ENCODE measurements at regions not wholly inside any gene's neighbourhood (a gene's known extent, or its start where the extent isn't known, plus 50 kb on each side); places are given as distances from the start of the nearest gene placed in this dataset.

- H3K27me3 Mint-ChIP-seq (ENCODE audit: insufficient read depth) = no peaks in the 10 kb centered on the region
- H3K9me3 Mint-ChIP-seq = peaks cover 46% of the 10 kb centered on the region
- no peaks in the 10 kb centered on the region for H3K4me1 Mint-ChIP-seq (ENCODE audit: low read depth)
- no peak overlapping the region for H3K27ac Mint-ChIP-seq
- DNase-seq = no peak
- no peak overlapping the region for H3K4me3 Mint-ChIP-seq
- no peaks in the 10 kb centered on the region for H3K36me3 Mint-ChIP-seq (ENCODE audit: low read depth)
- TF ChIP-seq CTCF (IDR thresholded peaks at IDR 0.05) = no peak
Observed at GRCh38 chr13:103957939-103958338, 891.7 kb upstream of the SLC10A2 start.

GRCh38 chr13:103953859-103954258 lies 887.6 kb upstream of the SLC10A2 start:
- no peak for DNase-seq
- Mint-ChIP-seq H3K4me1 (ENCODE audit: low read depth) (no peaks in the 10 kb centered on the region), H3K36me3 (ENCODE audit: low read depth) (no peaks in the 10 kb centered on the region), H3K4me3 (no peak overlapping the region), H3K27me3 (ENCODE audit: insufficient read depth) (no peaks in the 10 kb centered on the region), H3K9me3 (peaks cover 32% of the 10 kb centered on the region), H3K27ac (no peak overlapping the region)
- no peak for TF ChIP-seq CTCF (IDR thresholded peaks at IDR 0.05)

GRCh38 chr13:103952183-103952582 lies 886.0 kb upstream of the SLC10A2 start:
- Mint-ChIP-seq H3K4me1 (ENCODE audit: low read depth) (no peaks in the 10 kb centered on the region), H3K27ac (no peak overlapping the region), H3K27me3 (ENCODE audit: insufficient read depth) (no peaks in the 10 kb centered on the region), H3K36me3 (ENCODE audit: low read depth) (no peaks in the 10 kb centered on the region), H3K4me3 (no peak overlapping the region), H3K9me3 (peaks cover 38% of the 10 kb centered on the region)
- TF ChIP-seq CTCF (IDR thresholded peaks at IDR 0.05) = no peak
- no peak for DNase-seq

- H3K27ac Mint-ChIP-seq = no peak overlapping the region
- no peaks in the 10 kb centered on the region for H3K27me3 Mint-ChIP-seq (ENCODE audit: insufficient read depth)
- H3K4me3 Mint-ChIP-seq = no peak overlapping the region
- no peak for DNase-seq
- H3K36me3 Mint-ChIP-seq (ENCODE audit: low read depth) = no peaks in the 10 kb centered on the region
- peaks cover 21% of the 10 kb centered on the region for H3K9me3 Mint-ChIP-seq
- no peaks in the 10 kb centered on the region for H3K4me1 Mint-ChIP-seq (ENCODE audit: low read depth)
- TF ChIP-seq CTCF (IDR thresholded peaks at IDR 0.05) = no peak
Observed at GRCh38 chr13:103948426-103948825, 882.2 kb upstream of the SLC10A2 start.

- TF ChIP-seq CTCF (IDR thresholded peaks at IDR 0.05) = no peak
- Mint-ChIP-seq H3K27me3 (ENCODE audit: insufficient read depth) (no peaks in the 10 kb centered on the region), H3K4me3 (no peak overlapping the region), H3K9me3 (peaks cover 20% of the 10 kb centered on the region), H3K27ac (no peak overlapping the region), H3K36me3 (ENCODE audit: low read depth) (no peaks in the 10 kb centered on the region), H3K4me1 (ENCODE audit: low read depth) (no peaks in the 10 kb centered on the region)
- DNase-seq = no peak
Observed at GRCh38 chr13:103945836-103946235, 879.6 kb upstream of the SLC10A2 start.

GRCh38 chr13:103941506-103942140 lies 875.4 kb upstream of the SLC10A2 start:
- no peaks in the 10 kb centered on the region for H3K27me3 Mint-ChIP-seq (ENCODE audit: insufficient read depth)
- DNase-seq = no peak
- no peak for TF ChIP-seq CTCF (IDR thresholded peaks at IDR 0.05)
- no peak overlapping the region for H3K27ac Mint-ChIP-seq
- H3K4me3 Mint-ChIP-seq = no peak overlapping the region
- H3K4me1 Mint-ChIP-seq (ENCODE audit: low read depth) = no peaks in the 10 kb centered on the region
- no peaks in the 10 kb centered on the region for H3K36me3 Mint-ChIP-seq (ENCODE audit: low read depth)
- peaks cover 27% of the 10 kb centered on the region for H3K9me3 Mint-ChIP-seq
